ENCODE measurements at regions not wholly inside any gene's neighbourhood (a gene's known extent, or its start where the extent isn't known, plus 50 kb on each side); places are given as distances from the start of the nearest gene placed in this dataset.
"Not testable (repeated sequence)": the region's sequence is repeated elsewhere in the genome, so short reads cannot be mapped to it uniquely, and the experiment has no call there.

- TF ChIP-seq EZH2 (IDR thresholded peaks at IDR 0.05; ENCODE audit: borderline replicate concordance, insufficient read depth, low read depth, low read length, poor library complexity, severe bottlenecking); CTCF (IDR thresholded peaks at IDR 0.05): not testable (repeated sequence)
Measured at GRCh38 chr4:9692791-9693491, 88.5 kb upstream of the DRD5 start.
